Keratinocyte (primary cell): ENCODE measurements at regions not wholly inside any gene's neighbourhood (a gene's known extent, or its start where the extent isn't known, plus 50 kb on each side); places are given as distances from the start of the nearest gene placed in this dataset.

Experiments
- DNase-seq: peaks from one replicate; pipeline ENCODE4 v3.0.0-alpha.2; 2011; ENCODE audit warnings: low read depth, missing footprints, low spot score
- FAIRE-seq: peaks from 2 replicates; lab custom pipeline; 2011; peaks lifted over from hg19 to GRCh38; lab: Jason Lieb, UNC
- H2AFZ ChIP-seq: 2 replicates; pipeline ENCODE4 v1.6.0; 2012; ENCODE audit warnings: low read length, control low read depth, inconsistent platforms; ENCODE audit not compliant: control insufficient read depth
- H3K27ac ChIP-seq: 2 replicates; pipeline ENCODE4 v1.5.1; 2011; ENCODE audit warnings: low read length; ENCODE audit not compliant: control insufficient read depth, insufficient read depth
- H3K27me3 ChIP-seq: 3 replicates; pipeline ENCODE4 v1.6.0; 2011; ENCODE audit warnings: low read length; ENCODE audit not compliant: control insufficient read depth, insufficient read depth; ENCODE audit errors: extremely low read depth
- H3K36me3 ChIP-seq, 2 experiments: 2 replicates in 1 of 2; 3 replicates in 1 of 2; pipeline ENCODE4 v1.5.1; 2011; ENCODE audit warnings: low read length in 2 of 2, mild to moderate bottlenecking in 1 of 2; ENCODE audit not compliant: control insufficient read depth in 2 of 2, insufficient read depth in 2 of 2; ENCODE audit errors: extremely low read depth in 1 of 2
- H3K4me1 ChIP-seq: 3 replicates; pipeline ENCODE4 v1.5.1; 2011; ENCODE audit warnings: low read length; ENCODE audit not compliant: control insufficient read depth, insufficient read depth; ENCODE audit errors: extremely low read depth
- H3K4me2 ChIP-seq: 3 replicates; pipeline ENCODE4 v1.6.0; 2011; ENCODE audit warnings: low read depth, low read length; ENCODE audit not compliant: control insufficient read depth, insufficient read depth; ENCODE audit errors: extremely low read depth
- H3K4me3 ChIP-seq, 3 experiments: fragments of 200-600 bp in 1 of 3; sonication (generic) in 1 of 3; 2 replicates in 2 of 3; 3 replicates in 1 of 3; pipeline ENCODE4 v1.5.1; 2011 to 2016; ENCODE audit warnings: low read length in 3 of 3, mild to moderate bottlenecking in 3 of 3, control low read depth in 2 of 3, inconsistent platforms in 1 of 3, low read depth in 1 of 3, mixed read lengths in 1 of 3, mixed run types in 1 of 3, moderate library complexity in 1 of 3; ENCODE audit not compliant: control insufficient read depth in 2 of 3, insufficient read depth in 2 of 3; ENCODE audit errors: extremely low read depth in 1 of 3
- H3K79me2 ChIP-seq: 2 replicates; pipeline ENCODE4 v1.6.0; 2012; ENCODE audit warnings: low read length; ENCODE audit not compliant: control insufficient read depth, insufficient read depth
- H3K9ac ChIP-seq: 3 replicates; pipeline ENCODE4 v1.6.0; 2011; ENCODE audit warnings: low read length; ENCODE audit not compliant: control insufficient read depth, insufficient read depth; ENCODE audit errors: extremely low read depth
- H3K9me1 ChIP-seq: 3 replicates; pipeline ENCODE4 v1.6.0; 2011; ENCODE audit warnings: low read length; ENCODE audit not compliant: control insufficient read depth, insufficient read depth; ENCODE audit errors: extremely low read depth
- H3K9me3 ChIP-seq: 2 replicates; pipeline ENCODE4 v1.5.1; 2012; ENCODE audit warnings: low read depth, low read length; ENCODE audit not compliant: control insufficient read depth
- H4K20me1 ChIP-seq: 3 replicates; pipeline ENCODE4 v1.6.0; 2011; ENCODE audit warnings: low read length; ENCODE audit not compliant: control insufficient read depth, insufficient read depth; ENCODE audit errors: extremely low read depth
- CTCF ChIP-seq, 3 experiments: IDR thresholded peaks in 1 of 3; conservative IDR thresholded peaks in 1 of 3; optimal IDR thresholded peaks in 1 of 3; 2 replicates in 2 of 3; 3 replicates in 1 of 3; pipeline versions ENCODE3 to v1.5.1; 2011; ENCODE audit warnings: low read length in 3 of 3, mild to moderate bottlenecking in 3 of 3, moderate library complexity in 2 of 3, control low read depth in 1 of 3, inconsistent platforms in 1 of 3; ENCODE audit not compliant: insufficient read depth in 2 of 3; ENCODE audit errors: extremely low read depth in 1 of 3
- EZH2 ChIP-seq: IDR thresholded peaks from one replicate; pipeline ENCODE4 v1.6.1; 2012; ENCODE audit warnings: inconsistent platforms, mild to moderate bottlenecking, low read length, moderate library complexity
- dilution Hi-C: fragments of 300-500 bp; cut with MboI; formaldehyde crosslinking; loops from one replicate; pipeline ENCODE4 v1.7.0; 2020; ENCODE audit warnings: low sequenced_read_pairs; ENCODE audit not compliant: extremely low pct_ligation_motif_present

GRCh38 chr20:62535282-62535811, 59.6 kb upstream of the GATA5 start:
- no peak for DNase-seq
- H3K4me2 ChIP-seq, result no peak overlapping the region
- H3K27me3 ChIP-seq, result peaks cover 46% of the 10 kb centered on the region
- H3K4me1 ChIP-seq, result no peaks in the 10 kb centered on the region
- H3K4me3 ChIP-seq, result no peak overlapping the region
- no peak overlapping the region for H2AFZ ChIP-seq
- no peaks in the 10 kb centered on the region for H3K9me1 ChIP-seq
- dilution Hi-C loops, result loop anchor here (25.0 kb wide), 1 partner anchor 98 kb away; the partner anchor contains the start of gene RBBP8NL
- no peak for FAIRE-seq
- no peaks in the 10 kb centered on the region for H3K9me3 ChIP-seq
- H3K36me3 ChIP-seq, result no peaks in the 10 kb centered on the region
- no peak for TF ChIP-seq EZH2
- TF ChIP-seq CTCF (optimal IDR thresholded peaks at IDR 0.05 in 1 of 3, IDR thresholded peaks at IDR 0.05 in 1 of 3, conservative IDR thresholded peaks at IDR 0.05 in 1 of 3; ENCODE audit: extremely low read depth in 1 of 3, insufficient read depth in 2 of 3, low read length in 3 of 3), result no peak
- H3K9ac ChIP-seq, result no peak overlapping the region
- no peaks in the 10 kb centered on the region for H4K20me1 ChIP-seq
- no peaks in the 10 kb centered on the region for H3K79me2 ChIP-seq
- H3K27ac ChIP-seq, result no peak overlapping the region

DNA sequence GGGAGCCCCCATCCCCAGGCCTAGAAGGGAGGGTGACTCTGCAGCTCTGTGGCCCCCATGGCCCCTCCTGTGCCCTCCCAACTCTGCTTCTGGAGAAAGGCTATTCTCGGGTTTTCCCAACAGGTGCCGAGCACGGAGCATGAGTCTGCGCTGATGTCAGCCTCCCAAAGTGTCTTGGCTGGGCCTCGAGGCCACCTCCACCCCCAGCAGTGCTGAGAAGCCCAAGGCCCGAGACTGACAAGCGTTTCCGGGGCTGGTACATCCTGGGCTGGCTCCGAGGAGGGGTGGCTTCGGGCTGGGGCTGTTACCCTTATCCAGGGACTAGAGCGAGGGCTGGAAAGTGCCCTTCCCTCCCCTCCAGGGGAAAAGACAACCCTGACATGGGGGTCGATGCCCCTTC, 60.2 kb upstream of the GATA5 start:
- H3K27ac ChIP-seq, result no peak overlapping the region
- H2AFZ ChIP-seq, result no peak overlapping the region
- H3K36me3 ChIP-seq, result no peaks in the 10 kb centered on the region
- no peak overlapping the region for H3K4me3 ChIP-seq
- no peak overlapping the region for H3K9ac ChIP-seq
- no peak for TF ChIP-seq CTCF (optimal IDR thresholded peaks at IDR 0.05 in 1 of 3, IDR thresholded peaks at IDR 0.05 in 1 of 3, conservative IDR thresholded peaks at IDR 0.05 in 1 of 3; ENCODE audit: extremely low read depth in 1 of 3, insufficient read depth in 2 of 3, low read length in 3 of 3)
- TF ChIP-seq EZH2, result no peak
- H3K4me2 ChIP-seq, result no peak overlapping the region
- H3K27me3 ChIP-seq, result peaks cover 52% of the 10 kb centered on the region
- no peaks in the 10 kb centered on the region for H3K79me2 ChIP-seq
- no peaks in the 10 kb centered on the region for H3K9me3 ChIP-seq
- no peaks in the 10 kb centered on the region for H4K20me1 ChIP-seq
- H3K4me1 ChIP-seq, result no peaks in the 10 kb centered on the region
- dilution Hi-C loops, result loop anchor here (25.0 kb wide), 1 partner anchor 99 kb away; the partner anchor contains the start of gene RBBP8NL
- no peaks in the 10 kb centered on the region for H3K9me1 ChIP-seq
- no peak for FAIRE-seq
- no peak for DNase-seq
